LoVo (cell line): ENCODE measurements at regions not wholly inside any gene's neighbourhood (a gene's known extent, or its start where the extent isn't known, plus 50 kb on each side); places are given as distances from the start of the nearest gene placed in this dataset.
"Not testable (repeated sequence)": the region's sequence is repeated elsewhere in the genome, so short reads cannot be mapped to it uniquely, and the experiment has no call there.

Experiments
- DNase-seq: peaks from one replicate; pipeline ENCODE4 v3.0.0-alpha.2; 2016; ENCODE audit warnings: low spot score

DNA sequence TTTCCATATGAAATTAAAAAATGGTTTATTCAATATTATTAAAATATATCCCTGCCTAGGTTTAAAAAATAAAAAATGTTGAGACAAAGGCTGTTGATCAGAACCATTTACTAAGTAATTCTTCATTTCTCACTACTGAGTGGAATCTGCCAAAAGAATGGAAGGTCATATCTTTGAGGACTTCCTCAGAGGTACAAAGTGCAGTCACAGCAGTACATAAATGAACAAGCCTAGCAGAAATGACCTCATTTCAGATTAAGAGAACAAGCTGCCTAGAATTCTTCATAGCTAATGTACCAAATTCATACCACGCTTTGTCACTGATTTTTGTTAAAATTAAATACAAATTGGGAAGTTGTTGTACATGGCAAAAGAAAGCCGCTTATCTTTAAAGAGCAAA is 318.9 kb upstream of the TFPI start:
- no peak for DNase-seq

GRCh38 chr2:187874786-187875185 is 320.6 kb upstream of the TFPI start:
- DNase-seq, result no peak

GRCh38 chr2:187875261-187876141 is 321.3 kb upstream of the TFPI start:
- DNase-seq, result no peak

- no peak for DNase-seq
Observed at GRCh38 chr2:187876554-187876953, 322.3 kb upstream of the TFPI start.

- no peak for DNase-seq
Observed at GRCh38 chr2:187877391-187877790, 323.2 kb upstream of the TFPI start.

DNA sequence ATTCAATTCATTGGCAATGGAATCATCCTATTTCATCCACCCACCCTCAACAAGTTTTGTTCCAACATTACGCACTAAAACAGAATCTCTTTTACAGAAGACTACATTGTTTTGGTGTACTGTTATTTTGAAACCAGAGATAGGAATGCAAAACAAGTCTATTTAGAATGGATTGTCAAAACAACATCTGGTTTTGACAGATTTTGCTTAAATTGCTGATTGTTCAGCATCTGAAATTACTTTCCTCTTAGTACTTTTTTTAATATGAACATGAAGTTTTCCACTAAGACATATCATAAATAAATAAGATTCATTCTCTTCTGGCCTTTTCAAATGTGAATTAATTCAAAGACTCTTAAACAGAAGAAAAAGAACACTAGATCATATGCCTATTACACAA is 323.9 kb upstream of the TFPI start:
- DNase-seq, result no peak

DNA sequence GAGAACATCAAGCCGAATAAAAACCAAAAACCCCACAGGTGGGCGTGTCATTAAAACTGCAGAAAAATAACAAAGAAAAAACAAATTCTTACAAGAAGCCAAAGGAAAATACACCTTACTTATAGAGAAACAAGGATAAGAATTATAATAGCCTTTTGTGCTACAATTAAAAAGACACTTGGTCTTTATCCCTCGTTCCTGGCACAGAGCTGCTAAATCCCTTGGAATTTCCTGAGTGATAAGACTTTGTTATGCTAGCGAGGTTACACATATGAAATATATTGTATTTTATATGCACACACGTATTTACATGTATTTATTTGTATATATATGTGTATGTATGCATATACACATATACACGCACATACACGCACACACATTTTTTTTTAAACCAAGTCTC is 325.3 kb upstream of the TFPI start:
- DNase-seq, result no peak

- no peak for DNase-seq
Observed at GRCh38 chr2:187884003-187884402, 329.8 kb upstream of the TFPI start.

DNA sequence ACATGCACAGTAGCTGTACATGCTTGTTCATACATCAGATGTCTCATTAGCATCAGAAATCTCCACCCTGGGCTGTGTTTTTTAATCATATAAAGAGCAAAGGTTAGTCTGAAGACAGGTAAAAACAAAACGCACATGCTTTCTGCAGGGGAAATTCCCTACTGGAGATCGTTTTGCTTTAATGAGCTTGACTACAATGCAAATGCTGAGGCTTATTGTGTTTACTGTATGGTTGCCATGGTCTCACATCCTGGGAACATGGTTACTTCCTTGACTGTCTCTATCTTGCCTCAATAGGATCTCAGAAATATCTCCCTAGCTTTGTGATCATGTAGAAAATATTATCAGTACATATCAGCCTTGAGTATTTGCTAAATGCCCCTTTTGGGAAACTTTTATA is 336.5 kb upstream of the TFPI start:
- DNase-seq, result no peak

GRCh38 chr2:187900021-187900420 is 345.8 kb upstream of the TFPI start:
- DNase-seq, result no peak

GRCh38 chr2:187906021-187906420 is 351.8 kb upstream of the TFPI start:
- no peak for DNase-seq

GRCh38 chr2:187910922-187911321 is 356.7 kb upstream of the TFPI start:
- DNase-seq, result not testable (repeated sequence)

DNA sequence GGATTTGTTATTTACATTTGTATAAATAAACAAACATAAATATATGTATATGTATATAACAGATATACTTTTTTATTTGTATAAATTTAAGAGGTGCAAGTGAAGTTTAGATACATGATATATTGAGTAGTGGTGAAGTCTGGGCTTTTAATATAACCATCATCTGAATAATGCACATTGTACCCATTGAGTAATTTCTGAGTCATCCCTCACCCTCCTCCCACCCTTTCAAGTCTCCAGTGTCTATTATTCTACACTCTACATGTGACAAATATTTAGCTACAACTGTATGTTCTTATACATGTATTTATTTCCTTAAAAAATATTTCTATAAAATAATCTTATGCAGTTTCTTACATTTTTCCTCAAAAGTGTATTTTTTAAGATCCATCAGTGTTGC is 358.7 kb upstream of the TFPI start:
- DNase-seq, result no peak

GRCh38 chr2:187915810-187916209 is 361.6 kb upstream of the TFPI start:
- DNase-seq, result no peak

- no peak for DNase-seq
Observed at GRCh38 chr2:187916799-187917198, 362.6 kb upstream of the TFPI start.

DNA sequence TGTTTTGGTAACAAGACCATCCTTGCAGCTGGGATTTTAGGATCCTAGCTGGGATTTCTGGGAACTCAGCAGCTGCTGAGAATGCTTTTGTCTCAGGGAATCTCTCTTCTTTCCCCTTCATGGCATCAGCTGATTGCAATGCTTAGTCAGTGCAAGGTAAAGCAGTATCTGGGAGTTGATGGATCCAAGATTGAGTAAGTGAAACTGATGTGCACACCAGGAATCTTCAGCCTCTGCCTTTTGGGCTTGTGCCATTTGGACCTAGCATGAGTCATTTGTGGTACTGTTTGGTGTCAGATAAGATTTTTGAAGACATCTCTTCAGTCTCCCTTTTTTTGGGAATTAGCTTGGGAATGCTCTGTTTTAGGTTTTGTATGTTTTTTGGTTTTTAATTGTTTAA is 363.3 kb upstream of the TFPI start:
- DNase-seq, result no peak

GRCh38 chr2:187918996-187919821 is 365.0 kb upstream of the TFPI start:
- DNase-seq, result no peak

DNA sequence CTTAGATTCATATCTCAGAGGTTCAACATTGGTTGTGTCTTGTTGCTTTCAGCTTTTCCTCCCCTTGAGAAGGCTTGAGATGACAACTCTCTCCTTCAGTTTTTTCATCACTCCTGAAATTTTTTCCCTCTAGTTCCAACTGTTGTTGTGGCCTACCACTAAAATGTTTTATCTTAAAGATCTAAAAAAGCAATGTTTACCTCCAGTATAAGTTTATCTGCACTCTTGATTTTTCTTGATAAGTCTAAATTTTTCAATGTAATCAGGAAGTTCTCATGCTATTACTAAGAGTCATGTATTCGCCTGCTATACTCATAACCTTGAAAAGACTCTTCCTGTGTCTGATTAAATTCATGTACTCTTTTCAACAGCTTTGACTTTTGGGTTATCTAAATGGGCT is 366.3 kb upstream of the TFPI start:
- DNase-seq, result no peak

- DNase-seq, result no peak
Observed at GRCh38 chr2:187922846-187923245, 368.6 kb upstream of the TFPI start.

DNA sequence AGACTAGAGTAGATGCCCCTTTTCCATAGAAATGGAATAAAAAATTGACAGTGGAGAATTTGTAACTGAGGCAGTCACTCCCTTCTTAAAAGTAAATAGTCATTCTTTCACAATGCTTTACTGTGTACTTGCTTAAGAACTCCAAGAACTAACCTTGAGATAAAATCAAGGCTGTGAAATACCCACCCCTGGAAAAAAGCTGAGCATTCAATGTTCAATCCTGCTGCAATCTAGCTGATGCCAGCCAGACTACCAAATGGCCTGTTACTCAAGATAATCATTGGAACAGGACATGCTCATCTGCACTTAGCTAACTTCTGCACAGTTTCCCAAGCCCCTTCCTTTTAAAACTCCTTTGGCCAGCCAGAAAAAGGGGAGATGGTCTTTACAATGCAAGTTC is 367.4 kb upstream of the GULP1 start:
- no peak for DNase-seq

- DNase-seq, result no peak
Observed at GRCh38 chr2:187934236-187934635, 357.4 kb upstream of the GULP1 start.

DNA sequence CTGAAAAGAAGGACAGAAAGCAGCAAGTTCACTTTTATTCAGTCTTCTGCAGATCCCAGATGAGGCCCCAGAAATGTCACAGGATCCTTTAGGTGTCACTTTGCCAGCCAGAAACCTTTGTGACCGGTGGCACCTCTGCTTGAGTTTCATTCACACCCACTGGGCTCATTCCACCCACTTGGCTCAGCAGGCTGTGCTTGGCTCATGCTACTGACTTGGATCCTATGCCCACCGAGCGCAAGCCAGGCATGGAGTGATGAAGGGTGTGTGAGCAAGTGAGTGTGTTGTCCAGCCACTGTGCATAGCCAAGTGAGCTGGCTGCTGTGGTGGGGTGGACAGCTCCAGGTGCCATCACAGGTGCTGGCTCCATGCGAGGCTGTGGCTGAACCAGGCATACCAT is 357.0 kb upstream of the GULP1 start:
- no peak for DNase-seq

DNA sequence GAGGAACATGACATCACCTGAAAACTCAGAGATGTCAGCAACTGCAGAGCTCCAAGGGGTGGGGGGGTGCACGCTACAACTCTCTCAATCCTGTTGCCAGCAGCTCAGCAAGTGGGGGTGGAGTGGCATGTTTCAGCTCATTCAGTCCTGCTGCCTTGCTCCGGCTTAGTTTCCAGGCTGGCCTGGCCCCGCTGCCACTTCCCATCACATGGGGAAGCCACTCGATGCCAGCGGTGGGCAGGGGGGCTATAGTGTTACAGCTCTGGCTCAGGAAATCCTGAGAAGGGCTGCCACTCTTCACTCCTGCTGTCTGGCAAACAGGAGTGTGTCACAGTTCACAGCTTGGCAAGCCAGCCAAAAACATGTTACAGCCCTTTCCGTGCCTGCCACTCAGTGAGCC is 356.5 kb upstream of the GULP1 start:
- DNase-seq, result no peak
